Cardiac muscle cell (in vitro differentiated cells and primary cell): ENCODE measurements at regions not wholly inside any gene's neighbourhood (a gene's known extent, or its start where the extent isn't known, plus 50 kb on each side); places are given as distances from the start of the nearest gene placed in this dataset.
"Not testable (repeated sequence)": the region's sequence is repeated elsewhere in the genome, so short reads cannot be mapped to it uniquely, and the experiment has no call there.

Experiments
- DNase-seq, 2 donors: peaks; one replicate each; pipeline versions ENCODE4 v3.0.0 to v3.0.0-alpha.2; 2010 to 2017; ENCODE audit warnings: low read depth in 1 of 2, low spot score in 1 of 2
- H3K27ac ChIP-seq: fragments of 200-600 bp; sonication (generic); 2 replicates; pipeline ENCODE4 v1.5.1; 2016
- H3K27me3 ChIP-seq: fragments of 200-600 bp; sonication (generic); 2 replicates; pipeline ENCODE4 v1.6.0; 2016; ENCODE audit warnings: control low read depth
- H3K36me3 ChIP-seq: fragments of 200-600 bp; sonication (generic); 2 replicates; pipeline ENCODE4 v1.5.1; 2016; ENCODE audit warnings: control low read depth
- H3K4me1 ChIP-seq: fragments of 200-600 bp; sonication (generic); 2 replicates; pipeline ENCODE4 v1.8.1; 2017; ENCODE audit warnings: low read depth, mild to moderate bottlenecking, mixed run types
- H3K4me3 ChIP-seq: fragments of 200-600 bp; sonication (generic); 2 replicates; pipeline ENCODE4 v1.5.1; 2016; ENCODE audit warnings: mild to moderate bottlenecking
- H3K9me3 ChIP-seq: fragments of 200-600 bp; sonication (generic); 2 replicates; pipeline ENCODE4 v1.5.1; 2017; ENCODE audit warnings: low read depth, mild to moderate bottlenecking, control low read depth
- TF ChIP-seq, protein P1 (sequence below): IDR thresholded peaks from 2 replicates; pipeline ENCODE4 v1.5.1; 2012; ENCODE audit warnings: low read depth, mild to moderate bottlenecking, low read length

DNA sequence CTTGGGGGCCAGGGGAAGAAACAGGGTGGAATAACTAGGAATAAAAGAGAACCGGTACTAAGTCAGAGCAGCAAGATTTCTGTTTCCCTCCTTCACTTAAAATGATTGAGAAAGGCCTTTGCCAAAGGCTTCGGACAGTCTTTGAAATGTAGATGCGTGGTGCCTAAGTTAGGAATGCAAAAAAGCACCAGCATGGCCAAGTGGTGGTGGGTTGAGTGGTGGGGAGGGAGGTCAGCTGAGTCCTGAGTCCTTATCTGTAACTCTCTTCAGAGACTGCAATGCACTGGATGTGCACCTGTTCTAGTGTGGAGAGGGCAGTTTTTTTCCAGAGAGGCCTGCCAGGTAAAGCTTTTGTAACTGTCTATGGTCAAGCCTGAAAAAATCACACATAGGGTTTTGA, 919.9 kb downstream of the FSCB start:
- H3K27me3 ChIP-seq: no peaks in the 10 kb centered on the region
- no peaks in the 10 kb centered on the region for H3K4me1 ChIP-seq
- TF ChIP-seq, protein P1, sequence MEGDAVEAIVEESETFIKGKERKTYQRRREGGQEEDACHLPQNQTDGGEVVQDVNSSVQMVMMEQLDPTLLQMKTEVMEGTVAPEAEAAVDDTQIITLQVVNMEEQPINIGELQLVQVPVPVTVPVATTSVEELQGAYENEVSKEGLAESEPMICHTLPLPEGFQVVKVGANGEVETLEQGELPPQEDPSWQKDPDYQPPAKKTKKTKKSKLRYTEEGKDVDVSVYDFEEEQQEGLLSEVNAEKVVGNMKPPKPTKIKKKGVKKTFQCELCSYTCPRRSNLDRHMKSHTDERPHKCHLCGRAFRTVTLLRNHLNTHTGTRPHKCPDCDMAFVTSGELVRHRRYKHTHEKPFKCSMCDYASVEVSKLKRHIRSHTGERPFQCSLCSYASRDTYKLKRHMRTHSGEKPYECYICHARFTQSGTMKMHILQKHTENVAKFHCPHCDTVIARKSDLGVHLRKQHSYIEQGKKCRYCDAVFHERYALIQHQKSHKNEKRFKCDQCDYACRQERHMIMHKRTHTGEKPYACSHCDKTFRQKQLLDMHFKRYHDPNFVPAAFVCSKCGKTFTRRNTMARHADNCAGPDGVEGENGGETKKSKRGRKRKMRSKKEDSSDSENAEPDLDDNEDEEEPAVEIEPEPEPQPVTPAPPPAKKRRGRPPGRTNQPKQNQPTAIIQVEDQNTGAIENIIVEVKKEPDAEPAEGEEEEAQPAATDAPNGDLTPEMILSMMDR: no peak
- no peak overlapping the region for H3K4me3 ChIP-seq
- H3K27ac ChIP-seq: no peak overlapping the region
- H3K36me3 ChIP-seq: no peaks in the 10 kb centered on the region
- H3K9me3 ChIP-seq: no peaks in the 10 kb centered on the region
- no peak for DNase-seq

DNA sequence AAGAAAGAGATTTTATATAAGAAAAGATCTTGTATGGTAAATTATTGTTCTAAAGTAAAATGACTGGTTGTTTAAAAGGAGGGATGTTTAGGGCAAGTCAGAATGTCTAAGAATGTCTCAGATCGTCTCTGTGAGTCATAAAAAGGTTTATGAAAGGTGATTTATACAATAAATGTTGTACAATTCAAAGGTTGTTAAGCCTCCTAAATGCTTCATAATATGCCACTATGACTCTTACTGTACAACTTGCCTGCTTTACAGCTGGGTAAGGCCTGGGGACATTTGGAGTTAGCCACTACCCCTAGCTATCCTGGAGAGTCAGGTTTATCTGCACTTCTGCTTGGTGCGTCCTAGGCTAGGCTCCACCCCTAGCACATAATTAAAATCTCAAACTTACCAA, 927.4 kb downstream of the FSCB start:
- Histone ChIP-seq H3K27me3 (no peaks in the 10 kb centered on the region), H3K36me3 (no peaks in the 10 kb centered on the region), H3K4me1 (no peaks in the 10 kb centered on the region), H3K9me3 (no peaks in the 10 kb centered on the region), H3K27ac (no peak overlapping the region), H3K4me3 (no peak overlapping the region)
- TF ChIP-seq, protein P1: no peak
- DNase-seq: no peak

DNA sequence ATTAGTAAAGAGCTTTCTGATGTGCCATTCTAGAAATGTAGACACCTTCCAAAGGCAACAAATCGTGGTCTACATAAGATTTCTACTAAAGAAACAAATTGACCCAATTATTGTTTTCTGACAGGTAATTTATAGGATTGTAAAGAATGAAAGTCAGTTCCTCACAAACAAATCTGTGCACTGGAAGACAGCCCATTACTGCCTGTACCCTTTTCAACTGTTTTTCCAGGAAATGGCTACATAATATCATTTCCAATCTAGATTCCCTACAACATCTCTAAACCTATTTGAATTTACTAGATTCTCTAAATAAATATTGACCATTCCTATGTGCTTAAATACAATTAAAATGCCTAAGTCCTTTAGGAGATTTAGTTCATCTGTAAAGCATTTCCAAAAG, 939.1 kb downstream of the FSCB start:
- Histone ChIP-seq H3K27ac (no peak overlapping the region), H3K27me3 (no peaks in the 10 kb centered on the region), H3K4me3 (no peak overlapping the region), H3K4me1 (peaks cover 2% of the 10 kb centered on the region), H3K36me3 (no peaks in the 10 kb centered on the region), H3K9me3 (no peaks in the 10 kb centered on the region)
- no peak for DNase-seq
- TF ChIP-seq, protein P1: no peak

DNA sequence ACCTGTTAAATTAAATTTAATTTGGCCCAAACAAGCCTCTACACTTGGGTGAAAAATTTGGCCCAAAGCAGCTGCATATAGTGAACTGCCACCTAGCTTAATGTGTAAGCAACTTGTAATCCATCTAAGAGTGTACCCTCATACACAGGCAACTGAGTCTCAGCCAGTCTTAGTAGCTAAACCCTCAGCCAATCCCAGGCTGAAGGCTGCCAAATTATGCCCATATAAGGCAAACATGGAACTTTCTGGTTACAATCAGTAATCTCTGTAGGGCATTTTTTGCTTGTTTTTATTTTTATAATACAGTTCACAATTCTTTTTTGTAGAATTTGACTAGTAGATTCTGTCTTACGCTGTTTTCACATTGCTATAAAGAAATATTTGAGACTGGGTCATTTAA, 958.7 kb downstream of the FSCB start:
- Histone ChIP-seq H3K9me3 (no peaks in the 10 kb centered on the region), H3K36me3 (no peaks in the 10 kb centered on the region), H3K4me3 (no peak overlapping the region), H3K27me3 (no peaks in the 10 kb centered on the region), H3K27ac (no peak overlapping the region), H3K4me1 (no peaks in the 10 kb centered on the region)
- TF ChIP-seq, protein P1: no peak
- no peak for DNase-seq

DNA sequence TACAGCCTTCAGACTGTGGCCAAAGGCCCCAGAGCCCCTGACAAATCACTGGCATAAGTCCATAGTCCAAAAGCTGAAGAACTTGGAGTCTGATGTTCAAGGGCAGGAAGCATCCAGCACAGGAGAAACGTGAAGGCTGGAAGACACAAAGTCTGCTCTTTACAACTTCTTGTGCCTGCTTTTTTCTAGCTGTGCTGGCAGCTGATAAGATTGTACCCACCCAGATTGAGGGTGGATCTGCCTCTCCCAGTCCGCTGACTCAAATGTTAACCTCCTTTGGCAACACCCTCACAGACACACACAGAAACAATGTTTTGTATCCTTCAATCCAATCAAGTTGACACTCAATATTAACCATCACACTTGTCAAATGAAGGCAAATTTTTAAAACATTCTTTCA, 959.5 kb downstream of the FSCB start:
- H3K27me3 ChIP-seq, H3K9me3 ChIP-seq, H3K36me3 ChIP-seq, H3K4me1 ChIP-seq, H3K4me3 ChIP-seq, DNase-seq, H3K27ac ChIP-seq: not testable (repeated sequence)

DNA sequence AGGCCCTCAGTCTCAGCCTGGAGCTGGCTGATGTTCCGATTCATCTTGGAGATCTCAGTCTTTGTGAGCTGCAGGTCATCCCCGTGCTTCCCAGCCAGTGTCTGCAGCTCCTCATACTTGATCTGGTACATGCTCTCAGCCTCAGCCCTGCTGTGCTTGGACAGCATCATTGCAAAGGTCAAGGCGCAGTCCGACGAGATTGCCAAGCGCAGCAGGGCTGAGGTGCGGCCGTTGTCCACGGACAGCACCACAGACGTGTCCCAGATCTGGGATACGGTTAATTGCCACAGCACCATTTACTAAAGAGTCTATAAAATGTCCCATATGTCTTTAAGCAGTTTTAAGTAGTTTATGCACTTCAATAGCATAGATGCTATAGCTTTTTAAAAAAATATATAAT, 965.7 kb downstream of the FSCB start:
- TF ChIP-seq, protein P1: no peak
- Histone ChIP-seq H3K9me3 (no peaks in the 10 kb centered on the region), H3K36me3 (no peaks in the 10 kb centered on the region), H3K4me3 (no peak overlapping the region), H3K4me1 (no peaks in the 10 kb centered on the region), H3K27ac (no peak overlapping the region), H3K27me3 (no peaks in the 10 kb centered on the region)
- DNase-seq: no peak
